Fibroblast of villous mesenchyme (primary cell): ENCODE measurements at regions not wholly inside any gene's neighbourhood (a gene's known extent, or its start where the extent isn't known, plus 50 kb on each side); places are given as distances from the start of the nearest gene placed in this dataset.

Source experiments
- DNase-seq: peaks from one replicate; pipeline ENCODE4 v3.0.0-alpha.2; 2010; ENCODE audit warnings: low read depth
- H3K4me3 ChIP-seq: 2 replicates; pipeline ENCODE4 v1.5.1; 2011; ENCODE audit warnings: low read depth, mild to moderate bottlenecking, low read length
- TF ChIP-seq, protein P1 (sequence below): IDR thresholded peaks from 2 replicates; pipeline ENCODE4 v1.5.1; 2012; ENCODE audit warnings: low read depth, mild to moderate bottlenecking, low read length; ENCODE audit not compliant: insufficient read depth

DNA sequence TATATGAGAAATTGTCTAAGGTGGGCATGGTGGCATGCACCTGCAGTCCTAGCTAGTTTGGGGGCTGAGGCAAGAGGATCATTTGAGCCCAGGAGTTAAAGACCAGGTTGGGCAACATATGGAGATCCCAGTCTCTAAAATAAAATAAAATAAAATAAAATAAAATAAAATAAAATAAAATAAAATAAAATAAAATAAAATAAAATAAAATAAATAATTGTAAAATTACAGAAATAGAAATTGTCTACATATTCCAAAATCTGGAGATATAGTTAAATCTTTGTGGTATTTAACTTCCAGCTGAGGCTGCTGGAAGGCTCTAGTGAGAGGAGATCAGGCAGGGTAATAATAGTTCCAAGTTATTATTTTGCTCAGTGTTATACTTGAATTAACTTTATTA is 1432.1 kb upstream of the CDH2 start:
- no peak overlapping the region for H3K4me3 ChIP-seq
- DNase-seq: no peak
- TF ChIP-seq, protein P1, sequence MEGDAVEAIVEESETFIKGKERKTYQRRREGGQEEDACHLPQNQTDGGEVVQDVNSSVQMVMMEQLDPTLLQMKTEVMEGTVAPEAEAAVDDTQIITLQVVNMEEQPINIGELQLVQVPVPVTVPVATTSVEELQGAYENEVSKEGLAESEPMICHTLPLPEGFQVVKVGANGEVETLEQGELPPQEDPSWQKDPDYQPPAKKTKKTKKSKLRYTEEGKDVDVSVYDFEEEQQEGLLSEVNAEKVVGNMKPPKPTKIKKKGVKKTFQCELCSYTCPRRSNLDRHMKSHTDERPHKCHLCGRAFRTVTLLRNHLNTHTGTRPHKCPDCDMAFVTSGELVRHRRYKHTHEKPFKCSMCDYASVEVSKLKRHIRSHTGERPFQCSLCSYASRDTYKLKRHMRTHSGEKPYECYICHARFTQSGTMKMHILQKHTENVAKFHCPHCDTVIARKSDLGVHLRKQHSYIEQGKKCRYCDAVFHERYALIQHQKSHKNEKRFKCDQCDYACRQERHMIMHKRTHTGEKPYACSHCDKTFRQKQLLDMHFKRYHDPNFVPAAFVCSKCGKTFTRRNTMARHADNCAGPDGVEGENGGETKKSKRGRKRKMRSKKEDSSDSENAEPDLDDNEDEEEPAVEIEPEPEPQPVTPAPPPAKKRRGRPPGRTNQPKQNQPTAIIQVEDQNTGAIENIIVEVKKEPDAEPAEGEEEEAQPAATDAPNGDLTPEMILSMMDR: no peak

DNA sequence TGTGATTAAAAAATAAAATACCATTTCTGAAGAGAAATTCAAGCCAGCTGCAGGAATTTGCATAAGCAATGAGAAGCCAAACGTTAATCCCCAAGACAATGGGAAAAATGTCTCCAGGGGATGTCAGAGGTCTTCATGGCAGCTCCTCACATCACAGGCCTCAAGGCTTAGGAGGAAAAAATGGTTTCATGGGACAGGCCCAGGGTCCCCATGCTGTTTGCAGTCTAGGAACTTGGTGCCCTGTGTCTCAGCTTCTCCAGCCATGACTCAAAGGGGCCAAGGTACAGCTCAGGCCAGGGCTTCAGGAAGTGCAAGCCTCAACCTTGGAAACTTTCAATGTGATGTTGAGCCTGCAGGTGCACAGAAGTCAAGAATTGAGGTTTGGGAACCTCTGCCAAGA is 1428.4 kb upstream of the CDH2 start:
- no peak for DNase-seq
- TF ChIP-seq, protein P1: no peak
- no peak overlapping the region for H3K4me3 ChIP-seq

GRCh38 chr18:29596959-29597358 is 1420.0 kb upstream of the CDH2 start:
- TF ChIP-seq, protein P1: no peak
- no peak overlapping the region for H3K4me3 ChIP-seq
- no peak for DNase-seq

DNA sequence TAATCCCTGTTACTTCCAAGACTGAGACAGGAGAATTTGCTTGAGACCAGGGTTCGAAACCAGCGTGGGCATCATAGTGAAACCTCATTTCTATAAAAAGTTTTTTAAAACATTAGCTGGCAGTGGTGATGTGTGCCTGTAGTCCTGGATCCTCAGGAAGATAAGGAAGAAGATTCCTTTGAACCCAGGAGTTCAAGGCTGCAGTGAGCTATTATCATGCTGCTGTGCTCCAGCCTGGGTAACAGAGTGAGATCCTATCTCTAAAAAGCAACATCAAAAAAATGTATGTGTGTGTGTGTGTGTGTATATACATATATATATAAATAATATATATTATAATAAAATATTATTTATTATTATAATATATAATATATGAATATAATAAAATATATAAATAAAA is 1417.6 kb upstream of the CDH2 start:
- TF ChIP-seq, protein P1: no peak
- no peak for DNase-seq

GRCh38 chr18:29588446-29589100 is 1411.6 kb upstream of the CDH2 start:
- DNase-seq: no peak
- TF ChIP-seq, protein P1: no peak
- H3K4me3 ChIP-seq: no peak overlapping the region

More for the DNA sequence above, 1417.6 kb upstream of the CDH2 start:
- no peak overlapping the region for H3K4me3 ChIP-seq

GRCh38 chr18:29586210-29586609 is 1409.3 kb upstream of the CDH2 start:
- TF ChIP-seq, protein P1: no peak
- H3K4me3 ChIP-seq: no peak overlapping the region
- no peak for DNase-seq

DNA sequence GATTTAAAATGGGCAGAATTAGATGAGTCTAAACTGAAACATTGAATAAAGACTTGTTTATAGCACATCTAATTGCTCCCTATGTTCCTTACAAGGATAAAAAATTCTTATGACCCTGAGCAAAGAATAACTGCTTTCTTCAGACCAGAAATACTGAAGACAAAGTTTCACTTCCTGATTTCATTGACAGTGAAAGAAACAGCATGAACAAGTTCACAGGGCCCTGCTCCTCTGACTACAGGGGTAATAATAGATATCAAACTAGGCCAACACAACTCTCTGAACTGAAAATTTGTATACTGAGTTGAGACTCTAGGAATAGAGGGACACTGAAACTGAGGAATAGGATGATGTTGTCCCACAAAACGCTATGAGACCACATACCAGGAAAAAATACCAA is 1383.3 kb upstream of the CDH2 start:
- TF ChIP-seq, protein P1: no peak
- H3K4me3 ChIP-seq: no peak overlapping the region
- DNase-seq: no peak
